ENCODE measurements at regions not wholly inside any gene's neighbourhood (a gene's known extent, or its start where the extent isn't known, plus 50 kb on each side); places are given as distances from the start of the nearest gene placed in this dataset.
"Not testable (repeated sequence)": the region's sequence is repeated elsewhere in the genome, so short reads cannot be mapped to it uniquely, and the experiment has no call there.

DNA sequence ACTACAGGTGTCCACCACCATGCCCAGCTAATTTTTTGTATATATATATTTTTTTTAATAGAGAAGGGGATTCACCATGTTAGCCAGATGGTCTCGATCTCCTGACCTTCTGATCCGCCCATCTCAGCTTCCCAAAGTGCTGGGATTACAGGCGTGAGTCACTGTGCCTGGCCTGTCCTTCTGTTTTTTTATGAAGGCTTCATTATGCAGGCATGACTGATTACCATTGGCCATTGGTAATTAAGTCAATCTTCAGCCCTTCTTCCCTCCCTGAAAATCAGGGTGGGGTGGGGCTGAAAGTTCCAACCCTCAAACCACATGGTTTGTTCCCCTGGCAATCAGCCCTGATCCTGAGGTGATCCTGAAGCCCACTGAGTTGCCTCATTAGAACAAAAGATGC, 336.9 kb downstream of the PTTG2 start:
- Mint-ChIP-seq H3K36me3 (peaks cover 14% of the 10 kb centered on the region), H3K9me3 (peaks cover 27% of the 10 kb centered on the region), H3K4me1 (no peaks in the 10 kb centered on the region), H3K27ac (no peak overlapping the region), H3K4me3 (no peak overlapping the region), H3K27me3 (peaks cover 3% of the 10 kb centered on the region)
- DNase-seq (no peak), ATAC-seq (ENCODE audit: low read depth) (no peak)
- POLR2A ChIA-PET: no interaction called here

DNA sequence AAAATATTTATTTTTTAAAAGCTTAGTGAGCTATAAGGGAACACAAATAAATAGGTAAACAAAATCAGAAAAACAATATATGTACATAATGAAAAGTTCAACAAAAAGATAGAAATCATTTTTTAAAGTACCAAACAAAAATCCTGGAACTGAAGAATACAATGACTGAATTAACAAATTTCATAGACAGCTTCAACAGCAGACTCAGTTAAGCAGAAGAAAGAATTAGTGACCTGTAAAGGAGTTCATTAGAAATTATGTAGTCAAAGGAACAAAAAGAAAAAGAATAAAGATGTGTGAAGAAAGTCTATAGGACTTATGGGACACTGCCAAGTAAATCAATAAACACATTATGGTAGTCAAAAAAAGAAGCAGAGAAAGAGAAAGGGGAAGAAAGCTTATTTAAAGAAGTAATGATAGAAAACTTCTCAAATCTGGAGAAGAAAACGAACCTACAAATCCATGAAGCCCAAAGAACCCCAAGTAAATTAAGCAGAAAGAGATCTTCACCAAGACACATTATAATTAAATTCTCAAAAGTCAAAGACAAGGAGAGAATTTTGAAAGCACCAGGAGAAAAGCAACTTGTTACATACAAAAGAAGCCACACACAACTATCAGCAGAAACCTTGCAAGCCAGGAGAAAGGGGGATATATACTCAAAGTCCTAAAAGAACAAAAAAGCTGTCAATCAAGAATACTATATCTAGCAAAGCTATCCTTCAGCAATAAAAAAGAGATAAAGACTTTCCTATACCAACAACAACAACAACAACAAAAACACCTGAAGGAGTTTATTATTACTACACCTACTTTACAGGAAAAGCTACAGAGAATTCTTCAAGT, 338.9 kb downstream of the PTTG2 start:
- DNase-seq (no peak), ATAC-seq (ENCODE audit: low read depth) (no peak)
- H3K36me3 Mint-ChIP-seq: peaks cover 11% of the 10 kb centered on the region
- no peak overlapping the region for H3K27ac Mint-ChIP-seq
- H3K9me3 Mint-ChIP-seq: peaks cover 25% of the 10 kb centered on the region
- H3K4me1 Mint-ChIP-seq: no peaks in the 10 kb centered on the region
- POLR2A ChIA-PET: no interaction called here
- no peak overlapping the region for H3K4me3 Mint-ChIP-seq
- peaks cover 3% of the 10 kb centered on the region for H3K27me3 Mint-ChIP-seq

DNA sequence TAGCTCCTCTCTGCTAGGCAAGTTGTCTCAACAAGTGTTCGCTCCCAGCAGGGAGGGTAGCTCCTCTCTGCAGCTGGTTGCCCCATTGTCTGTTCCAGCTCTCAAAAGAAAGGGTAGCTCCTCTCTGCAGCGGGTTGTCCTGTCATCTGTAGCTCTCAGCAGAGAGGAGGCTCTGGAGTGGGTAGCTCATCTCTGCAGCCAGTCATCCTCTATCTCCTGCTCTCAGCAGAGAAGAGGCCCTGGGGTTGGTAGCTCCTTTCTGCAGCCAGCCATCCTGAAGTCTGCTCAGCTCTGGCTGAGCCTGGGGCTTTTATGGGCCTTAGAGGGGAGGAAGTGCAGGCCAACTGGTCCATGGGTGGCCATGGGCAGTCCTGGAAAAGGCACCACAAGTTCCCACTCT, 342.7 kb downstream of the PTTG2 start:
- peaks cover 20% of the 10 kb centered on the region for H3K9me3 Mint-ChIP-seq
- peaks cover 10% of the 10 kb centered on the region for H3K36me3 Mint-ChIP-seq
- DNase-seq: no peak
- peaks cover 19% of the 10 kb centered on the region for H3K4me1 Mint-ChIP-seq
- no peak for ATAC-seq (ENCODE audit: low read depth)
- no peak overlapping the region for H3K4me3 Mint-ChIP-seq
- no peak overlapping the region for H3K27ac Mint-ChIP-seq
- H3K27me3 Mint-ChIP-seq: peaks cover 3% of the 10 kb centered on the region
- POLR2A ChIA-PET: no interaction called here

DNA sequence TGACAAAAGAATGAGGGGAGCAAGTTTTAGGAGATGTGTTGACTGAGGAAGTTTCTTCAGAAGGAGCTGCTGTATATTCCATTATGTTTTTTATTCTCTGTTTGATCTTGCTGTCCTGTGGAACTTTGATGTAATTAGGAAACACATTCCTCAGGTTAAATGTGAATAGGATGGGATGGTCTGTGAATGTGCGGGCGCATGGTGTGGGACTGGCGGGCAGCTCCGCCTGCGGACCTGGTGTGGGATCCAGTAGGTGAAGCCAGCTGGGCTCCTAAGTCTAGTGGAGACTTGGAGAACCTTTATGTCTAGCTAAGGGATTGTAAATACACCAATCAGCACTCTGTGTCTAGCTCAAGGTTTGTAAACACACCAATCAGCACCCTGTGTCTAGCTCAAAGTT, 344.3 kb downstream of the PTTG2 start:
- DNase-seq; H3K27me3 Mint-ChIP-seq; H3K36me3 Mint-ChIP-seq; H3K4me3 Mint-ChIP-seq; ATAC-seq (ENCODE audit: low read depth): not testable (repeated sequence)
- H3K4me1 Mint-ChIP-seq: peaks cover 21% of the 10 kb centered on the region
- peak overlapping the region; percentile 30 for H3K27ac Mint-ChIP-seq
- H3K9me3 Mint-ChIP-seq: peaks cover 15% of the 10 kb centered on the region
- POLR2A ChIA-PET: interaction anchor here (0.6 kb wide), 1 partner anchor 18 kb away, joined by 5 read pairs; no protein-coding TSS in a partner anchor

DNA sequence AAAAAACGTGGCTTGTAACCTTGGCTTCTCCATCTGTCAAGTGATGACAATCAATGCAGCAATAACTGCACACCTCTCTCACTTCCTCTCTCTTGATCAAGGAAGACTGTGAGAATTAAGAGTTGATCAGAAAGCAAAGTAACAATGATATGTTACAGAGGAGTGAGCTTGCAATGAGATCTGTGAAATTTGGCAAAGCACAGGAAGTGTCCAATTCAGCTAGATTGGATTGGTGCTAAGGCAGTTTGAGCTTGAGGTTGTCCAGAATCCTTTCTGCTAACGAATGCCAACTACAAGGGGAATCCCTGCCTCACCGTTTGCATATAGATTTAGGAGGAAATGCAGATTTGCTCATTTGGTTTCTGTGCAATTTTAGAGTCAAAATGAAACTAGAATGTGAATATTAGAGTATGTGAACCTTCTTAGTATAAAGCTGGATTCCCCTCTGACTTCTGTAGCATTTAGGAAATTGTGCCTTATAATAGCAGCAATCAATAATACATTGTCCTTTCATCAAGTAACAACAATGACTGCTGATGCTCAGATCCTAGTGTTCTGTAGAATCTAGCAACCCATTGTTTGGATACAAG, 346.4 kb downstream of the PTTG2 start:
- H3K4me1 Mint-ChIP-seq: peaks cover 41% of the 10 kb centered on the region
- ATAC-seq (ENCODE audit: low read depth): peak; percentile 51
- peaks cover 6% of the 10 kb centered on the region for H3K36me3 Mint-ChIP-seq
- no peak for DNase-seq
- POLR2A ChIA-PET: interaction anchor here (1.2 kb wide), 1 partner anchor 12 kb away, joined by 4 read pairs; no protein-coding TSS in a partner anchor
- peak overlapping the region; percentile 36 for H3K4me3 Mint-ChIP-seq
- peaks cover 2% of the 10 kb centered on the region for H3K27me3 Mint-ChIP-seq
- H3K9me3 Mint-ChIP-seq: peaks cover 11% of the 10 kb centered on the region
- H3K27ac Mint-ChIP-seq: peak overlapping the region; percentile 76

DNA sequence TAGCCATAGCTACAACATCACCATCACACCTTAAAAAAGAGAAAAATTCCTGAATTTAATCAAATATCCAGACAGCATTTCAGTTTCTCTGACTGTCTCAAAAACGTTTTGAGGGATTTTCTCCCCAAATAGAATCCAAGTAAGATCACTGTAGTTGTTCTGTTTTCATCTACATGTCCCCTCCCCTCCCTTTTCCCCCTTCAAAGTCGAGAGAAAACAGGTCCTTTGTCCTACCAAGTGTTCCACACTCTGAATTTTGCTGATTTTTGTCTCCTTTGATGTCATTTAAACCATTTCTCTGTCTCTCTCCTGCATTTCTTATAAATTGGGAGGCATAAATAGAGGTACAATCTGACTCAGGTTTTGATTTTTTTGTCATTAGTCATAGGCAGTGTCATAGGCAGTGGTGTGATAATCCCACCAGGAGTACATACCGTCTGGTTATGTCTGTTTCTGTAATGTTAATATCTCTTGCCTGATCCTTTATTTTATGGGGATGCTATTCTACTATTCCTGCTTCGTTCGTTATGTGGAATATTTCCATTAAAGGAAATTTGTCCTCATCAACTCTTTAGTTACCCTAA, 348.6 kb downstream of the PTTG2 start:
- H3K4me3 Mint-ChIP-seq: no peak overlapping the region
- POLR2A ChIA-PET: no interaction called here
- peaks cover 41% of the 10 kb centered on the region for H3K4me1 Mint-ChIP-seq
- H3K9me3 Mint-ChIP-seq: peaks cover 4% of the 10 kb centered on the region
- H3K27ac Mint-ChIP-seq: no peak overlapping the region
- ATAC-seq (ENCODE audit: low read depth) (no peak), DNase-seq (no peak)
- peaks cover 2% of the 10 kb centered on the region for H3K27me3 Mint-ChIP-seq
- H3K36me3 Mint-ChIP-seq: peaks cover 6% of the 10 kb centered on the region

DNA sequence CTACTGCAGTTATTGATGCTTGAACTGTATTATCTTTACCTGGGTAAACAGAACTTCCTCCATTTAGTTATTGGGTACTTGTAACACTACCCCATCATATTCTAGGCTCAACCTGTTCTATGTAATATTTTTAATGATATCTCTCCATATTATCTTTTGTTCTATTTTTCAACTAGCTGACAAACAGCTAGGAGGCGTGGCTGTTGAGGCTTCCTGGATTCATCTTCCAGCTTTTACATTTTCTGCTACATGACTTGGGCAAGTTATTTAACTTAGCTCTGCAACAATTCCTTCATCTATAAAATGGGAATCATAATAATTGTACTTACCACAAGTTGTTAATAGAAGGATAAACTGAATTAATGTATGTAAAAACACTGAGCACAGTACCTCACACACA, 349.3 kb downstream of the PTTG2 start:
- Mint-ChIP-seq H3K27me3 (peaks cover 2% of the 10 kb centered on the region), H3K36me3 (peaks cover 6% of the 10 kb centered on the region), H3K27ac (no peak overlapping the region), H3K4me3 (no peak overlapping the region), H3K9me3 (peaks cover 2% of the 10 kb centered on the region), H3K4me1 (peaks cover 43% of the 10 kb centered on the region)
- POLR2A ChIA-PET: no interaction called here
- ATAC-seq (ENCODE audit: low read depth) (no peak), DNase-seq (no peak)

DNA sequence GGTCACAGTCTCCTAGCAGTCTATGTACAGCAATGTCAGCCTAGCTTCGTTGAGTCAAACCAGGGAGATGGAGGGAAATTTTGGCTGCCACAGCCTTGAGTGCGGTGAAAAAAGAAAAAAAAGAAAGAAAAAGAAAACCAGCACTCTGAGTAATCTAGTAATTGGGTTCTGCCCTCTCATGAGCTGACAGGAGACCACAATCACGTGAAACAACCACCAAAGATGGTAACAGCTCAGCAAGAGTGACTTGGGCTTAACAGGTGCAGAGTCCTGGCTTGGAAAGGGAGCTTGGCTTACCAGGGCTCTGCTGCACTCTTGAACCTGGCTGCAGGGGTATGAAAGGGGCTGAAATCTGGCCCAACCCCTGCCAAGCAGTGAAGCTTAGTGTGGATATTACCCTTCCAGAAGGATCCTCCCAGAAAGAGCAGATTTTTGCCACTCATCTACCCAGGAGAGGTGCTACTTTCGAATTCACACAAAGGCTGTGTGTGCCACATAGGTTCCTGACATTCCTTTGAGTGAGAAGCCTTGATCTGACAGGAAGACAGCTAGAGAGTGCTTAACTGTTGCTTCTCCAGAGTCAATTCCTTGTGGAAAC, 350.3 kb downstream of the PTTG2 start:
- peaks cover 6% of the 10 kb centered on the region for H3K36me3 Mint-ChIP-seq
- POLR2A ChIA-PET: interaction anchor here (1.1 to 1.3 kb wide), 2 partner anchors 9 to 24 kb away, joined by 3 to 12 read pairs; no protein-coding TSS in a partner anchor
- peaks cover 1% of the 10 kb centered on the region for H3K9me3 Mint-ChIP-seq
- ATAC-seq (ENCODE audit: low read depth): peak; percentile 94
- peak overlapping the region; percentile 70 for H3K4me3 Mint-ChIP-seq
- peak overlapping the region; percentile 78 for H3K27ac Mint-ChIP-seq
- peak; percentile 51 for DNase-seq
- peaks cover 43% of the 10 kb centered on the region for H3K4me1 Mint-ChIP-seq
- peaks cover 2% of the 10 kb centered on the region for H3K27me3 Mint-ChIP-seq

DNA sequence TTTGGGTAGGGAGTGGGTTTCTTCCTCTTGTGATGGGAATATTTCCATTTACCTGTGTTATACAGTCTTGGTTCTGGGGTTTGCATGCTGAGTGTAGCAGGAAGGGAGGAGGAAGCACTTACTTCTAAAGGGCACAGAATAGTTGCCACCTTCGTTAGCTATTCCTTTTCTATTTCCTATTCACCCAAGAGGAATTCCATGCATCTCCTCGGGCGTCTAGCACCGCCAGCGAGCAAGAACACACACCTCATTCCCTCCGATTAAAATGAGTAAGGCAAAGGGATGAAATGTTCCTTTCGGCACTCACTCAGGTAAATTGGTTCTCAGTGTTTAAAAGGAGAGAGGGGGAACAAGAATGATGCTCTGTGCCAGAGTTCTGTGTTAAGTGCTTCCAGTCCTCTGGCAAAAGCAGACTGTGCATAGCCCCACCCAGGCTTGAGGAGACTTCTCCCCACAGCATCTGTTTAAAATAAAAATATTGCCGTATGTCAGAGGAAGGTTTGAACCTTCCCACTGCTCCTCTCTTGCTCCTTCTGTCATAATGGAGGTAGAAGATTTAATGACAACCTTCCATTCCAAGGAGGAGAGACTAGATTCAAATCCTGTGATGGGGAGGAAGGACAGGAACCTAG, 351.4 kb downstream of the PTTG2 start:
- no peak overlapping the region for H3K27ac Mint-ChIP-seq
- H3K4me3 Mint-ChIP-seq: no peak overlapping the region
- no peak for ATAC-seq (ENCODE audit: low read depth)
- peaks cover 2% of the 10 kb centered on the region for H3K9me3 Mint-ChIP-seq
- H3K4me1 Mint-ChIP-seq: peaks cover 35% of the 10 kb centered on the region
- peaks cover 6% of the 10 kb centered on the region for H3K36me3 Mint-ChIP-seq
- H3K27me3 Mint-ChIP-seq: peaks cover 2% of the 10 kb centered on the region
- POLR2A ChIA-PET: interaction anchor here (0.5 kb wide), 1 partner anchor 33 kb away, joined by 3 read pairs; no protein-coding TSS in a partner anchor
- DNase-seq: no peak

DNA sequence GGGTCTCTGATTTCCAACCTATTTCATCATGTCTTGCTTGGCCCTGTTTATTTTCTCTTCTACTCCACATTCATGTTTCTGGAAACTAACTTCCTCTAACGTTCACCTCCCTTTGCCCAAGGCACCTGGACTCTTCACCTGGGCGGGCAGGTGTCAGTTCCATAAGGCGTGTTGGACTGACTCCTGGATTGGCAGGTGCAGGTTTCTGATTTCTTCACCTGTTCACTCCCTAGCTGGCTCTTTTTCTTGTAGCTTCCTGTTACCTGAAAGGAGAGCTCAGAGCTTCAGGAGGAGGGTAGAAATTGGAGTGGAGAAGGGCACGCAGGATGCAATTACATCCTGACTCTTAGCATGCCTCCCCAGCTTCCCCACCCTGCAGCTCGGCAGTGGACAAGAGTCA, 350.8 kb upstream of the KLF3 start:
- POLR2A ChIA-PET: no interaction called here

DNA sequence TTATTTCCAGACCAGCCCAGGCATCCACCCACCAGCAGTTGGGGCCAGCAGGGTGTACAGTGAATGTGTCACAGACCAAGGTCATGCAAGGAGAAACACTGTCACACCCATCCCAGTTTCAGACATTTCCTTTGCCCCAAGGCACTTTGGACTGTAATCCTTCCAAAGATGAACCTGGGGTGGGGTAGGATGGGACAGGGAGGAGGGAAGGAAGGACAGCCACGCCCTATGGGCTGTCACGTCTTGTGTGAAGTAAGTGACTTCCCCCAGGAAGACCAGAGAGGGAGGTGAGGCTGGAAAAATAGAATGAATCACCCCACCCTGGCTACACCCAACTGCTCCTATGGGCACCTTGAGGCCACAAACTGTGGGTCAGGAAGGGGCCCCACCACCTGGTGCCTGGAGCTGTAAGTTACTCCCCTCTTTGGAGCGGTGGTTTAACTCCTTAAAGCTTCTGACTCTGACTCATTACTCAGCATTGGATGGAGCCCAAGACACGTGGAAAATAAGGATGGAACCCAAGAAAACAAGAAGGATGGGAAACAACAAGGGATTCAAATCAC, 349.9 kb upstream of the KLF3 start:
- POLR2A ChIA-PET: no interaction called here

More for the DNA sequence above, 350.8 kb upstream of the KLF3 start:
- Mint-ChIP-seq H3K36me3 (peaks cover 6% of the 10 kb centered on the region), H3K4me3 (no peak overlapping the region), H3K9me3 (peaks cover 2% of the 10 kb centered on the region), H3K4me1 (peaks cover 26% of the 10 kb centered on the region), H3K27ac (no peak overlapping the region), H3K27me3 (peaks cover 2% of the 10 kb centered on the region)
- no peak for DNase-seq
- no peak for ATAC-seq (ENCODE audit: low read depth)

DNA sequence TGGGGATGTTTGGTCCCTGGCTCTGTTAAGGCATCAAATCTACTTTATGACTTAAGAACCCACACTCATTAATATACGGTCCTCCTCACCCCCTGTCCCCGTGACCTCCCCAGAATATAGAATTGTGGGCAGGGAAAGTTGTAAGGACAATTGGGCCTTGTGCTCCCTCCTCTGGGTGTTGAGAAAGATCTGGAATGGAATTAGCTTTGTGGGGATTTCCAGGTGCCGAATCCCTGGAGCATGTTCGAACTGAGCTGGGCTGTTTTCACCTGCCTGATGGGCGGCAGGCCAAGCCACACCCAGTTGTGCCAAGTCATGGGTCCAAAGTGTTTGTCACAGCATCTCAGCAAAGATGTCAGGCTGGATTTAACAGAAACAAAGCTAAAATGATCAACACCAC, 349.3 kb upstream of the KLF3 start:
- ATAC-seq (ENCODE audit: low read depth) (no peak), DNase-seq (no peak)
- H3K9me3 Mint-ChIP-seq: peaks cover 2% of the 10 kb centered on the region
- peaks cover 35% of the 10 kb centered on the region for H3K4me1 Mint-ChIP-seq
- POLR2A ChIA-PET: no interaction called here
- H3K27me3 Mint-ChIP-seq: no peaks in the 10 kb centered on the region
- no peak overlapping the region for H3K4me3 Mint-ChIP-seq
- H3K36me3 Mint-ChIP-seq: peaks cover 5% of the 10 kb centered on the region
- no peak overlapping the region for H3K27ac Mint-ChIP-seq

More for the DNA sequence above, 349.9 kb upstream of the KLF3 start:
- no peak overlapping the region for H3K27ac Mint-ChIP-seq
- no peak overlapping the region for H3K4me3 Mint-ChIP-seq
- peaks cover 2% of the 10 kb centered on the region for H3K9me3 Mint-ChIP-seq
- DNase-seq (no peak), ATAC-seq (ENCODE audit: low read depth) (no peak)
- peaks cover 5% of the 10 kb centered on the region for H3K36me3 Mint-ChIP-seq
- peaks cover 2% of the 10 kb centered on the region for H3K27me3 Mint-ChIP-seq
- peaks cover 32% of the 10 kb centered on the region for H3K4me1 Mint-ChIP-seq

DNA sequence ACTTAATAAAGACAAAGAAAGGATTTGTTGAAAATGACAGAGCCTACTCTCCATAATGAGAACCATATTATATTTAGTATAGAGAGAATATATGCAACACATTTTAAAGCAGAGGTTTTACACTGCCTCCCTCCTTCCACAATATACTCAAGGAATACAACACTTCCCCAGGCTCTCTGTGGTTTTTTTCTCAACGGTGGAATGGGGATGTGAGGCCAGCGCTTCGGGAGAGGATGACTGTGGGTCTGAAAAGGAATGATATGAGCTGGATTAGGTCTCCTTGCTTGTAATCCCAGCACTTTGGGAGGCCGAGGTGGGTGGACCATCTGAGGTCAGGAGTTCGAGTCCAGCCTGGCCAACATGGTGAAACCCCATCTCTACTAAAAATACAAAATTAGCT, 348.7 kb upstream of the KLF3 start:
- peaks cover 2% of the 10 kb centered on the region for H3K9me3 Mint-ChIP-seq
- ATAC-seq (ENCODE audit: low read depth): no peak
- H3K4me3 Mint-ChIP-seq: no peak overlapping the region
- DNase-seq: no peak
- no peaks in the 10 kb centered on the region for H3K27me3 Mint-ChIP-seq
- H3K27ac Mint-ChIP-seq: no peak overlapping the region
- peaks cover 5% of the 10 kb centered on the region for H3K36me3 Mint-ChIP-seq
- peaks cover 36% of the 10 kb centered on the region for H3K4me1 Mint-ChIP-seq
- POLR2A ChIA-PET: no interaction called here
